Stimulated activated CD4-positive, alpha-beta T cell treated with anti-CD3 and anti-CD28 coated beads, Interleukin-4, amount 100 ng/mL, for 4 hours (primary cell): ENCODE measurements at regions not wholly inside any gene's neighbourhood (a gene's known extent, or its start where the extent isn't known, plus 50 kb on each side); places are given as distances from the start of the nearest gene placed in this dataset.
"Not testable (repeated sequence)": the region's sequence is repeated elsewhere in the genome, so short reads cannot be mapped to it uniquely, and the experiment has no call there.

Experiments
- DNase-seq, 2 experiments: peaks; one replicate each; pipeline ENCODE4 v3.0.0-alpha.2; 2020

DNA sequence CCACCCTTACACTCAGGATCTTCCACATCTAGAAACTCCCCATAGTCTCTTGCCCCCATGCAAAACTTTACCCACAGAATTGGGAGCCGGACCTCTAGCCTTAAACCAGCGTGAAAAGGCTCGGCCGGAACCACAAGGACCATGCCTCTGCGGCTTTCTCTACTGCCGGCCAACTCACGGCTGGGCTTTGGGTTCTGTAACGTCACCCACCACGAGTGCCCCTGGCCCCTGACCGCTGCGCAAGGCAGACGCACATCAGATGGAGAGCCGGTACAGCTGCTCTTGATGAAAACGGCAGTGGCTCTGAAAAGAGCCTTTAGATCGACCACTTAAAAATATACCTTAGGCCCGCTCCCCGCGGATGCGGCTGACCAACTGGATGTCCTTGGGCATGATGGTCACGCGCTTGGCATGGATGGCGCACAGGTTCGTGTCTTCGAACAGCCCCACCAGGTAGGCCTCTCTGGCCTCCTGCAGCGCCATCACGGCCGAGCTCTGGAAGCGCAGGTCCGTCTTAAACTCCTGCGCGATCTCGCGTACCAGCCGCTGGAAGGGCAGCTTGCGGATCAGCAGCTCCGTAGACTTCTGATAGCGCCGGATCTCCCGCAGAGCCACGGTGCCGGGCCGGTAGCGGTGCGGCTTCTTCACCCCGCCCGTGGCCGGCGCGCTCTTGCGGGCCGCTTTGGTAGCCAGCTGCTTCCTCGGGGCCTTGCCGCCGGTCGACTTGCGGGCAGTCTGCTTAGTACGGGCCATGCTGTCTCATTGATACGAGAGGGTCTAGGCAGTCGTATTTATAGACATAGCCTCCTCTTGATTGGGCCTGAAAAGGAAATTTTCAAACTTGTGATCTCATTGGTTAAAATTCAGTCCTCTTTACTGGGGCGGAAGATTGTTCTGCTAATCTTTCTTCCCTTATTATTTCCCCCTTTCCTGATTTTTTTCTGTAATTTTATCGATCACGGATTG, 66.3 kb downstream of the FAM72C start:
- DNase-seq: peak; percentile 1 to 8

DNA sequence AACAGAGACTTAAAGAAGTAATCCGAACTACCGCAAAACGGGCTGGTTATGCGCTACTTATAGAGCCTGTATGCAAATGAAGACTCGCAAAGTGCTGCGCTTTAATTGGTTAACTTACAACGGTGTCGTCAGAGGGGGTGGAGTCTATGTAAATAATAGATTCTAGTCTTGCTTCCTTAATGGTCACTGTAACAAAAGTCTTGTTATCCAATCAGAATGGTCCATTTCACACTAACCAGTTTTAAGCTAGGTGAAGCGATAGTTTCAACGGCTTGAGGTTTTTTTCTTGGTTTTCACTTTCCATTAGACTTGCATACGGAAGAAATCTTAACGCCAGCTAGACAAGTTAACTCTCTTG, 67.2 kb downstream of the FAM72C start:
- DNase-seq: not testable (repeated sequence)

DNA sequence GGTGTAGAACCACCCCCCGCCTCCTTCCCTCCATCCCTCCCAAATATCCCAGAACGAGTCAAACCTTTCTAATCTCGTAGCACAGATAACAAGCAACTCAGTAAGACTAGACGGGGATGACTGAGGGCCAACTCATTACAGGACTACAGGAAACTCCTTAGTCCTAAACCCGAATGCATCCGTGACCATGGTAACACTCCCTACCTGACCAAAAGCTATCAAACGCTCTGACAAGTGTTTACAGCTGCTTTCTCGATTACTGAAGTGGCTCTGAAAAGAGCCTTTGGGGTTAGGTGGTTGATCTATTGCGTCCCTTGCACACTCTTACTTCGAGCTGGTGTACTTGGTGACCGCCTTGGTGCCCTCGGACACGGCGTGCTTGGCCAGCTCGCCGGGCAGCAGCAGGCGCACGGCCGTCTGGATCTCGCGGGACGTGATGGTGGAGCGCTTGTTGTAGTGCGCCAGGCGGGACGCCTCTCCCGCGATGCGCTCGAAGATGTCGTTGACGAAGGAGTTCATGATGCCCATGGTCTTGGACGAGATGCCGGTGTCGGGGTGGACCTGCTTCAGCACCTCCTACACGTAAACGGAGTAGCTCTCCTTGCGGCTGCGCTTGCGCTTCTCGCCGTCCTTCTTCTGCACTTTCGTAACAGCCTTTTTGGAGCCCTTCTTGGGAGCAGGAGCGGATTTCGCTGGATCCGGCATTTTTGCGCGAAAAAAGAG, 67.7 kb downstream of the FAM72C start:
- not testable (repeated sequence) for DNase-seq

- not testable (repeated sequence) for DNase-seq
These were observed 75.4 kb downstream of the FAM72C start for GRCh38 chr1:143896377-143896776.

DNA sequence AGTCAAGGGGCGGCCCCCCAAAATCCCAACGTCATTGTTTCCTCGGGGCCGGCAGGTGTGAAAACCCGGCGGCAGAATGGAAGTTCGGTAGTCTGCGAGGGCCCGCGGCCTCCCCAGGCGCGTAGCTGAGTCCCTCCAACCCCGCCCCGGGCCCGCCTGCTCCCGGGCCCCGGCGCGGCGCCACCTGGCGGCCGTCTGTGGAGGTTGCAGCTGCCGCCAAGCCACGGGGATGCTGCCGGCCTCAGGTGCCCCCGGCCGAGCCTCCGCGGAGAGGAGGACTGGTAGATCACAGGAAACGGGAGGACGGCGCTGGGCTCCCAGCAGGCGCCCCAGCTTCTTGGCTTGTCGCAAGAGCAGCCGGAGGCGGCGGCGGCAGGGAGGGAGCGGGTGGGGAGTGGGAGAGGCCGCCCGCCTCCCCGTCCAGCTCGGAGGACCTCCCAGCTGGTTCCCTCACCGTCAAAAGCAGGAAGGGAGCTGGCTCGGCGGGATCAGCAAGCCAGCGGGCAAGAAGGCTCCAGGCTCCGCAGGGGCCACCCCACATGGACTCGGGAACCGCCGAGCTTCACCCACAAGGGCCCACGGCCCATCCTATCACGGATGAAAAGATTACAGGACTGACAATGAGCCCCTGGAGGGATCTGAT, 86.7 kb downstream of the FAM72C start:
- DNase-seq: peak; percentile 59 to 62

- DNase-seq: peak; percentile 40 to 42
These were observed 87.3 kb downstream of the FAM72C start for GRCh38 chr1:143884532-143884931.

DNA sequence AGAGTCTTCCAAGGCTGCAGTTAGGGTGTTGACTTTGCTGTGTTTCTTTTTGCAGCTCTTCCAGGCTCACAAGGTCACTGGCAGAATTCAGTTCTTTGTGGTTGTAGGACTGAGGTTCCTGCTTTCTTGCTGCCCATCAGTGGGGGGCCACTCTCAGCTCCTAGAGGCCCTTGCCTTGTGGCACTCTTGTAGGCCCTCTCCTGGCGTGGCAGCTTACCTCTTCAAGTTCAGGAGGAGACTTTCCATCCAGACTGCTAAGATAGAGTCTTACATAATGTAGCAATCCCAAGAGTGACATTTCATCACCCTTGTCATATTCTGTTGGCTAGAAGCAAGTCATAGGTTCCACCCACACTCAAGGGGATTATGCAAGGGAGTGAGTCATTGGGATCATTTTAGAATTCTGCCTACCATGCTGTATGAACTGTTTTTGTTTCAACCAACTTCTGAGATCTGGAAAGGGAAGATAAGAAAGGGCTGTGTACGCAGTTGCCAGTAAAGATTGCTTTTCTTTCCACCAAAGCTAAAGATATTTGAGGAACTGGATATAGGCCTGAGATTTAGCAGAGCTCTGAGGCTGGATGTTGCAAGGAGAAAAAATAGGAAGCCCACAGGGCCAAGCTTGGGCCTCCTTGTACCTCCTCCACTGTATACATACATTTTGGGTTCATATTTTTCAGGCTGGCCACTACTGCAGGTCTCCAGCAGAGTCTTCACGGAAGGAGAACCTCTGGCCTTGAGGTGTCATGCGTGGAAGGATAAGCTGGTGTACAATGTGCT, 91.8 kb downstream of the FAM72C start:
- not testable (repeated sequence) for DNase-seq

DNA sequence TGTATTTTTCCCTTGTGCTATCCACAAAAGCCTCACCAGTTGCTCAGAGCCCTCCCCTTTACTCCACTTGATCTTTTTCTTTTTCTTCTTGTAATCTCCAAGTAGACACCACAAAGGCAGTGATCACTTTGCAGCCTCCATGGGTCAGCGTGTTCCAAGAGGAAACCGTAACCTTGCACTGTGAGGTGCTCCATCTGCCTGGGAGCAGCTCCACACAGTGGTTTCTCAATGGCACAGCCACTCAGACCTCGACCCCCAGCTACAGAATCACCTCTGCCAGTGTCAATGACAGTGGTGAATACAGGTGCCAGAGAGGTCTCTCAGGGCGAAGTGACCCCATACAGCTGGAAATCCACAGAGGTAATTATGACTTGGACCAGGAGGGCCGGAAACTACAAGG, 95.8 kb downstream of the FAM72C start:
- DNase-seq: not testable (repeated sequence)

GRCh38 chr1:143874625-143875024, 97.2 kb downstream of the FAM72C start:
- DNase-seq: not testable (repeated sequence)

- DNase-seq: not testable (repeated sequence)
These were observed 98.1 kb downstream of the FAM72C start for GRCh38 chr1:143873650-143874049.

- DNase-seq: not testable (repeated sequence)
These were observed 101.4 kb downstream of the FAM72C start for GRCh38 chr1:143870388-143870787.

- DNase-seq: not testable (repeated sequence)
These were observed 104.1 kb downstream of the FAM72C start for GRCh38 chr1:143867590-143868220.

DNA sequence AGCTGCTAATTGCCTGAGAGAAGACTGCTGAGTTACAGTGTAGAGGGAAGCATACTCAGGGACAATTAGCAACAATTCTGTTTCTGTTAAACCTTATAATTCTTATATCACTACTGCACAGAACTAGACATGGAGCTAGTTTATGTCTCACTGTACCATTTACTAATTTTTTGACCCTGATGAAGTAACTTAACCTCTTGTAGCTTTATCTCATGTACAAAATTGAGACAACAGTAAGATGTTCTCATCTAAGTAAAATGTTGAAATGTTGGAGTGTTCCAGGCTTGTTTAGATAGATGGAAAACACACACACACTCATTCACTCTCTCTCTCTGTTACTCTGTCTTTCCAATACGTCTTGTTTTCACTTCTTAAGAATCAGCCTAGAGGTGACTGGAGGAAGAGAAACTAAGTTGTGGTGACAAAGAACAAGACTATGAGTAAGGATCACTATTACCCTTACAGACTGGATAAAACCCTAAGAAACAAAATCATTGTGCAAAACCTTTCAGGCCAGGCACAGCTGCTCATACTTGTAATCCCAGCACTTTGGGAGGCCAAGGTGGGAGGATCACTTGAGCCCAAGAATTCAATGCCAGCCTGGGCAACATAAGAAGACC, 107.8 kb downstream of the FAM72C start:
- not testable (repeated sequence) for DNase-seq

- DNase-seq: not testable (repeated sequence)
These were observed 109.1 kb downstream of the FAM72C start for GRCh38 chr1:143862722-143863121.

DNA sequence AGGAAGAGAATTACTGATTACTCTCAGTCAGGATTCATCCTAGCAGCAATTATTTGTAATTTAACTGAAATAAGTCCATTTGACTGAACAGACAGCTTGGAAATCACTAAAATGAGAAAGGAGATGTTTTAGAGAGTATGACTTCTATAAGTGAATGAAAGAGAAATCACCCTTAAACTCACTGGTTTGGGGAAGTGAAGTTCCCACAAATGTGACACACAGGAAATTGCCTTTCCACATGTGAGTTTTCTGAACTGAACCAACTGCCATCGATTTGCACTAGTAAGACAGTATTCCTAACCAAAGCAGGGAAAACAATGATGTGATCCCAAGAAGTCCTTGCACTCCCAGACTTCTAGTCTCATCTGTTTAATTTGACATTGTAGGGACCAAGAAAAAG, 110.5 kb downstream of the FAM72C start:
- DNase-seq: not testable (repeated sequence)

DNA sequence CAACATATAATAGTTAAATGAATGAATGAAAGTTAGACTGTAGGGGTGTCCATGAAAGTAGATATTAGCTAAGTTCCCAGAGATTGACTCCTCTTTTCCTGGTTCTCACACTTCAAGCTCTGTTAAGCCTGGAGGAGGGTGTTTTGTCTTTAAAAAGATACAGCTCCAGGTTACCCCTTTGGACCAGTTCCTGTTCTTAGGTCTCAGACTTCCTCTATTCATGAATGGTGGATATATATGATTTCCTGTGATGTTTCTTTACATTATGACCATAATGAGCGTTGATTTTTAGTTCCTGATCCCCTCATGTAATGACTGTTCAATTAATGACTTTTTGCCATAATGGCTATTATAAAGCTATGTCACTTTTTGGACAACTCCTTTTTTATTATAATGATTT, 115.9 kb downstream of the FAM72C start:
- not testable (repeated sequence) for DNase-seq

- DNase-seq: not testable (repeated sequence)
These were observed 117.7 kb downstream of the FAM72C start for GRCh38 chr1:143854069-143854468.

DNA sequence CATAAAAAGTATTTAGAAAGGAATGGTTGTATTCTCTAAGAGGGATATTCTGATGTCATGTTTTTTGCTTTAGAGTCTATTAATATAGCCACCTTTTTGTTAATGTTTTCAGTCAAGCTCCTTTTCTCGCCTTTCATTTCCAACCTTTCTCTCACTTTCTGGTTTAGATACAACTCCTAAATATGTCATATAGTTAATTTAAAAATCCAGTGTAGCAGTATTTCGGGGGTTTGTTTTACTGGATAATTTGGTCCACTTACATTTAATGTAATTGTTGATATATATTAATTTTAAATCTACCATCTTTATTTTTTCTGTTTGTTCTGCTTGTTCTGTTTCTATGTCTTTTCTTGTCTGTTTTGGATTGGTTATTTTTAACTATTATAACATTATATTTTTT, 121.1 kb downstream of the FAM72C start:
- DNase-seq: not testable (repeated sequence)

DNA sequence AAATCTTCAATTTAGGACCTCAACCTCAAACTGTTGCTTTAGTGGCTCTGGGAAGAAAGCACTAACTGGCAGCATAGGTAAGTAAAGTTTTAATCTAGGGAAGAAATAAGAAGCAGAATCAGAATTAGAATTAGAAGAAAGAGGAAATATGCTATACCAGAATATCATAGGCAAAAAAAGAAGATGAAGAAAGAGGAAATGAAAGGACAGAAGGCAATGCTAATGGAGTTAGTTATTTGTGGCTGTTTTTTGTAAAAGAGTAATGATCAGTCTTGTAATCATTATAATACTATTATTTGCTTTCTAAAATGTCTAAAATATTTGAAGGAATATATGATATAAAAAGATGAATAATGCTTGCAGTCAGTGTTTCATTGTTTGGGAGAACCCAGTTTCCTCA, 122.9 kb downstream of the FAM72C start:
- not testable (repeated sequence) for DNase-seq

- DNase-seq: not testable (repeated sequence)
These were observed 126.6 kb downstream of the FAM72C start for GRCh38 chr1:143845193-143845592.

DNA sequence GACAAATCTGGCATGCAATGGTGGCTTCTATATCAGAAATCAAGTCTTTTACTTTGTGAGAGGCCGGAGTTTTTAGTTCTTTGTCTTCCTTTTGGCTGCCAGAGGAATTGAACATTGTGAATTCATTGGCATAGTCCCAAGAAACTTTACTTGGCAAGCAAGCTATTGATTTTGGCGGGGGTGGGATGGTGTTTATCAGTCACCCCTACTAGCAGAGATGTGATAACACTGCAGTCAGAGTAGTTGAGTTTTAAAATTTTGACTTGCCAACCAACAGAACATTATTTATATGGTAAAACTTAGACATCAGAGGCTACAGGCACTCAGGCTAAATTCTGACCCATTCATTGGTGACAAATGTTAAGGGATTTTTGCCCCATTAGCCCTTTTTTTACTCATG, 129.7 kb downstream of the FAM72C start:
- DNase-seq: not testable (repeated sequence)
